IMR-90 (cell line): ENCODE measurements at regions not wholly inside any gene's neighbourhood (a gene's known extent, or its start where the extent isn't known, plus 50 kb on each side); places are given as distances from the start of the nearest gene placed in this dataset.

Source experiments
- ATAC-seq: fragments of 200-7000 bp; cut with Tn5 transposase; 2 replicates; pipeline ENCODE4 v1.9.1; 2020; ENCODE audit warnings: low read depth, mild to moderate bottlenecking, moderate library complexity
- BruUV-seq: library from RNA; stranded (reverse); fragments of 400-500 nt; replicated peaks from 2 replicates; lab custom pipeline; 2021; lab: Mats Ljungman, UMichigan
- CTCF ChIA-PET: fragments of 300-600 bp; formaldehyde crosslinking; extraction: SDS; loops from one replicate; lab custom pipeline; 2021; ENCODE audit warnings: antibody characterized with exemption; lab: Yijun Ruan, JAX
- POLR2A ChIA-PET: fragments of 300-600 bp; sonication (Branson Sonifier 250); formaldehyde crosslinking; loops from one replicate; lab custom pipeline; 2022; ENCODE audit warnings: antibody characterized with exemption; ENCODE audit not compliant: unreplicated experiment; lab: Charles Lee
- DNase-seq: peaks from one replicate; pipeline ENCODE4 v3.0.0; 2013
- H2AFZ ChIP-seq: replicated peaks from 2 replicates; pipeline ENCODE3; 2013; ENCODE audit warnings: low read length, mild to moderate bottlenecking; ENCODE audit not compliant: poor library complexity
- H2AK5ac ChIP-seq: 2 replicates; pipeline ENCODE4 v1.6.1; 2013; ENCODE audit warnings: low read depth, low read length, inconsistent platforms
- H2AK9ac ChIP-seq: replicated peaks from 2 replicates; pipeline ENCODE3; 2013; ENCODE audit warnings: mild to moderate bottlenecking, low read depth, low read length, moderate library complexity; ENCODE audit not compliant: poor library complexity
- H2BK120ac ChIP-seq: 2 replicates; pipeline ENCODE4 v1.6.1; 2013; ENCODE audit warnings: low read depth, low read length, inconsistent platforms
- H2BK15ac ChIP-seq: 3 replicates; pipeline ENCODE4 v1.6.1; 2013; ENCODE audit warnings: low read depth, low read length, inconsistent platforms
- H2BK20ac ChIP-seq: 2 replicates; pipeline ENCODE4 v1.6.1; 2013; ENCODE audit warnings: low read depth, mild to moderate bottlenecking, inconsistent platforms, low read length, moderate library complexity
- H2BK5ac ChIP-seq: 2 replicates; pipeline ENCODE4 v1.6.1; 2013; ENCODE audit warnings: mild to moderate bottlenecking, low read depth, low read length, inconsistent platforms; ENCODE audit not compliant: poor library complexity, severe bottlenecking
- H3K14ac ChIP-seq: replicated peaks from 2 replicates; pipeline ENCODE4 v1.6.1; 2013; ENCODE audit warnings: low read depth, low read length, inconsistent platforms
- H3K18ac ChIP-seq: 2 replicates; pipeline ENCODE4 v1.6.1; 2013; ENCODE audit warnings: low read depth, low read length, control low read depth
- H3K23ac ChIP-seq: 2 replicates; pipeline ENCODE4 v1.6.1; 2013; ENCODE audit warnings: low read depth, low read length, inconsistent platforms
- H3K27ac ChIP-seq: 2 replicates; pipeline ENCODE4 v1.5.1; 2013; ENCODE audit warnings: mild to moderate bottlenecking, control low read depth, low read length; ENCODE audit not compliant: insufficient read depth
- H3K27me3 ChIP-seq: 2 replicates; pipeline ENCODE4 v1.6.1; 2013; ENCODE audit warnings: low read length; ENCODE audit not compliant: control insufficient read depth, insufficient read depth
- H3K36me3 ChIP-seq: 2 replicates; pipeline ENCODE4 v1.6.1; 2013; ENCODE audit warnings: low read length, mixed read lengths; ENCODE audit not compliant: control insufficient read depth, insufficient read depth
- H3K4ac ChIP-seq: 2 replicates; pipeline ENCODE4 v1.6.1; 2013; ENCODE audit warnings: low read depth, low read length, inconsistent platforms
- H3K4me1 ChIP-seq: 2 replicates; pipeline ENCODE4 v1.6.1; 2013; ENCODE audit warnings: low read length, mixed read lengths; ENCODE audit not compliant: control insufficient read depth, insufficient read depth
- H3K4me2 ChIP-seq: 2 replicates; pipeline ENCODE4 v1.6.1; 2013; ENCODE audit warnings: low read depth, mild to moderate bottlenecking, control low read depth, low read length, moderate library complexity
- H3K4me3 ChIP-seq: 2 replicates; pipeline ENCODE4 v1.5.1; 2013; ENCODE audit warnings: low read depth, mild to moderate bottlenecking, control low read depth, low read length, moderate library complexity; ENCODE audit not compliant: insufficient read depth
- H3K56ac ChIP-seq: 2 replicates; pipeline ENCODE4 v1.6.1; 2013; ENCODE audit warnings: low read length, inconsistent platforms; ENCODE audit not compliant: insufficient read depth; ENCODE audit errors: extremely low read depth
- H3K79me1 ChIP-seq, 2 experiments: 2 replicates each; pipeline ENCODE4 v1.6.1; 2013; ENCODE audit warnings: low read length in 2 of 2, inconsistent platforms in 1 of 2, low read depth in 1 of 2
- H3K9ac ChIP-seq: 2 replicates; pipeline ENCODE4 v1.6.1; 2013; ENCODE audit warnings: low read depth, low read length, control low read depth
- H3K9me1 ChIP-seq: 2 replicates; pipeline ENCODE4 v1.6.1; 2013; ENCODE audit warnings: low read length, inconsistent platforms; ENCODE audit not compliant: insufficient read depth
- H3K9me3 ChIP-seq: 2 replicates; pipeline ENCODE4 v1.6.1; 2013; ENCODE audit warnings: low read length; ENCODE audit not compliant: control insufficient read depth, insufficient read depth
- H4K20me1 ChIP-seq: 2 replicates; pipeline ENCODE4 v1.6.1; 2013; ENCODE audit warnings: low read length, inconsistent platforms; ENCODE audit not compliant: insufficient read depth
- H4K5ac ChIP-seq: 2 replicates; pipeline ENCODE4 v1.6.1; 2013; ENCODE audit warnings: mild to moderate bottlenecking, low read depth, low read length, control low read depth
- H4K8ac ChIP-seq, 2 experiments: 2 replicates each; pipeline ENCODE4 v1.6.1; 2013; ENCODE audit warnings: low read depth in 2 of 2, low read length in 2 of 2, control low read depth in 1 of 2, inconsistent platforms in 1 of 2
- H4K91ac ChIP-seq: 2 replicates; pipeline ENCODE4 v1.6.1; 2013; ENCODE audit warnings: low read depth, low read length, inconsistent platforms; ENCODE audit not compliant: insufficient read depth
- ELK1 ChIP-seq: fragments of 150-350 bp; IDR thresholded peaks from 2 replicates; pipeline ENCODE4 v1.6.1; 2016; ENCODE audit warnings: low read depth, mild to moderate bottlenecking, low read length, moderate library complexity, borderline replicate concordance
- MAFK ChIP-seq: IDR thresholded peaks from 2 replicates; pipeline ENCODE4 v1.6.1; 2012; ENCODE audit warnings: low read depth, low read length, improper control_type of control experiment
- WGBS, 2 experiments: methylation state at CpG; one replicate each; pipeline versions ENCODE4 v1.1.5 to v1.1.7; 2013; ENCODE audit warnings: missing lambda C conversion rate in 2 of 2; ENCODE audit not compliant: insufficient read length in 1 of 2; ENCODE audit errors: extremely low coverage in 2 of 2; 5-methylcytosine and 5-hydroxymethylcytosine counted together
- dilution Hi-C: fragments of 300-500 bp; cut with HindIII; formaldehyde crosslinking; loops from one replicate; pipeline ENCODE4 v1.14.3; 2018; ENCODE audit warnings: low sequenced_read_pairs; ENCODE audit not compliant: unreplicated experiment
- in situ Hi-C: fragments of 300-500 bp; cut with MboI; formaldehyde crosslinking; loops from 3 replicates; pipeline ENCODE4 v1.14.3; 2019; ENCODE audit warnings: low sequenced_read_pairs, inconsistent platforms, mixed read lengths
- intact Hi-C: fragments of 100-400 bp; cut with micrococcal nuclease; formaldehyde crosslinking; loops from 2 replicates; pipeline ENCODE4 v1.10.0; 2022
- TF ChIP-seq, protein P1 (sequence below): conservative IDR thresholded peaks from 2 replicates; pipeline ENCODE4 v1.5.1; 2012; ENCODE audit warnings: mild to moderate bottlenecking, low read depth, low read length, improper control_type of control experiment

DNA sequence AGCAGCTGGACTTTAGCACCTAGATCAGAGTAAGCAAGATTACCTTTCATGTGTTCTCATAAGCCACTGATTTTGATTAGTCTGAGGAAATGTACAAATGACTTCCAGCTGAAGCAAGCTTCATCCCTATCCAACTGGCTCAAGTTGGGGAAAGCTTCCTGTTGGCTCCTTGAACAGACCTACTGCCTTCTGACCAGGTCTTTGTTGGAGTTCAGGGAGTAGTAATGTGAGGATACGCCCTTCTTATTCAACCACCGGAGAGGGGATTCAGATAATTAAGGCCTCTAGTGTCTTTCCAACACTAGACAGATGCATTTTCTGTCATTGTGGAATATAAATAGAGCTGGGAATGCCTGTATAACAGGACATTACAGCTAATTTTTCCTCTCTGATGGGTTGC, 268.9 kb downstream of the TGFB2 start:
- Histone ChIP-seq H2AFZ (no peak overlapping the region), H3K27me3 (no peaks in the 10 kb centered on the region), H2BK15ac (no peak overlapping the region), H3K9me3 (no peaks in the 10 kb centered on the region), H4K91ac (no peak overlapping the region), H3K56ac (no peak overlapping the region), H3K14ac (no peak overlapping the region), H3K9me1 (no peaks in the 10 kb centered on the region), H2BK5ac (no peak overlapping the region), H3K18ac (no peak overlapping the region), H4K5ac (no peak overlapping the region), H2AK9ac (no peak overlapping the region), H3K4me1 (no peaks in the 10 kb centered on the region), H3K4me3 (no peak overlapping the region), H3K36me3 (no peaks in the 10 kb centered on the region), H4K20me1 (no peaks in the 10 kb centered on the region), H2BK20ac (no peak overlapping the region), H3K27ac (no peak overlapping the region), H2BK120ac (no peak overlapping the region), H2AK5ac (no peak overlapping the region), H3K4ac (no peak overlapping the region), H3K23ac (no peak overlapping the region), H3K9ac (no peak overlapping the region), H3K4me2 (no peak overlapping the region), H4K8ac (no peak overlapping the region), H3K79me1 (no peaks in the 10 kb centered on the region)
- ChIA-PET POLR2A (no interaction called here), CTCF (no interaction called here)
- TF ChIP-seq, protein P1, sequence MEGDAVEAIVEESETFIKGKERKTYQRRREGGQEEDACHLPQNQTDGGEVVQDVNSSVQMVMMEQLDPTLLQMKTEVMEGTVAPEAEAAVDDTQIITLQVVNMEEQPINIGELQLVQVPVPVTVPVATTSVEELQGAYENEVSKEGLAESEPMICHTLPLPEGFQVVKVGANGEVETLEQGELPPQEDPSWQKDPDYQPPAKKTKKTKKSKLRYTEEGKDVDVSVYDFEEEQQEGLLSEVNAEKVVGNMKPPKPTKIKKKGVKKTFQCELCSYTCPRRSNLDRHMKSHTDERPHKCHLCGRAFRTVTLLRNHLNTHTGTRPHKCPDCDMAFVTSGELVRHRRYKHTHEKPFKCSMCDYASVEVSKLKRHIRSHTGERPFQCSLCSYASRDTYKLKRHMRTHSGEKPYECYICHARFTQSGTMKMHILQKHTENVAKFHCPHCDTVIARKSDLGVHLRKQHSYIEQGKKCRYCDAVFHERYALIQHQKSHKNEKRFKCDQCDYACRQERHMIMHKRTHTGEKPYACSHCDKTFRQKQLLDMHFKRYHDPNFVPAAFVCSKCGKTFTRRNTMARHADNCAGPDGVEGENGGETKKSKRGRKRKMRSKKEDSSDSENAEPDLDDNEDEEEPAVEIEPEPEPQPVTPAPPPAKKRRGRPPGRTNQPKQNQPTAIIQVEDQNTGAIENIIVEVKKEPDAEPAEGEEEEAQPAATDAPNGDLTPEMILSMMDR, result no peak
- TF ChIP-seq MAFK (no peak), ELK1 (no peak)
- BruUV-seq, result no TSS peak
- in situ Hi-C loops, result no loop called here
- dilution Hi-C loops, result no loop called here
- no peak for ATAC-seq
- WGBS, 2 experiments, result no CpG with 5 or more reads among the region's 2 CpGs
- intact Hi-C loops, result no loop called here
- DNase-seq, result no peak
